NCI-H345 (cell line): ENCODE measurements at regions not wholly inside any gene's neighbourhood (a gene's known extent, or its start where the extent isn't known, plus 50 kb on each side); places are given as distances from the start of the nearest gene placed in this dataset.

Experiments used
- DNase-seq: peaks from one replicate; lab custom pipeline; 2025; lab: John Stamatoyannopoulos, UW

- no peak for DNase-seq
Observed at GRCh38 chr1:194535369-194535768, 1349.0 kb upstream of the B3GALT2 start.

GRCh38 chr1:194534784-194535183, 1348.4 kb upstream of the B3GALT2 start:
- DNase-seq = no peak

- DNase-seq = no peak
Observed at GRCh38 chr1:194533641-194534040, 1347.2 kb upstream of the B3GALT2 start.

GRCh38 chr1:194517567-194517966, 1331.2 kb upstream of the B3GALT2 start:
- DNase-seq = no peak

GRCh38 chr1:194515916-194516315, 1329.5 kb upstream of the B3GALT2 start:
- no peak for DNase-seq

GRCh38 chr1:194512957-194513356, 1326.5 kb upstream of the B3GALT2 start:
- DNase-seq = peak; percentile 6

GRCh38 chr1:194512345-194512744, 1325.9 kb upstream of the B3GALT2 start:
- no peak for DNase-seq

GRCh38 chr1:194503209-194503608, 1316.8 kb upstream of the B3GALT2 start:
- DNase-seq = no peak

- no peak for DNase-seq
Observed at GRCh38 chr1:194495434-194495833, 1309.0 kb upstream of the B3GALT2 start.

GRCh38 chr1:194487172-194487571, 1300.8 kb upstream of the B3GALT2 start:
- DNase-seq = no peak

- no peak for DNase-seq
Observed at GRCh38 chr1:194485432-194485831, 1299.0 kb upstream of the B3GALT2 start.

GRCh38 chr1:194478731-194479130, 1292.3 kb upstream of the B3GALT2 start:
- DNase-seq = no peak

- DNase-seq = no peak
Observed at GRCh38 chr1:194477908-194478307, 1291.5 kb upstream of the B3GALT2 start.

- no peak for DNase-seq
Observed at GRCh38 chr1:194476872-194477271, 1290.5 kb upstream of the B3GALT2 start.

GRCh38 chr1:194476351-194476750, 1289.9 kb upstream of the B3GALT2 start:
- DNase-seq = no peak

- DNase-seq = no peak
Observed at GRCh38 chr1:194474701-194475100, 1288.3 kb upstream of the B3GALT2 start.

GRCh38 chr1:194473766-194474165, 1287.4 kb upstream of the B3GALT2 start:
- DNase-seq = no peak

GRCh38 chr1:194469282-194469681, 1282.9 kb upstream of the B3GALT2 start:
- no peak for DNase-seq

- no peak for DNase-seq
Observed at GRCh38 chr1:194466706-194467105, 1280.3 kb upstream of the B3GALT2 start.

- no peak for DNase-seq
Observed at GRCh38 chr1:194447636-194448035, 1261.2 kb upstream of the B3GALT2 start.

- no peak for DNase-seq
Observed at GRCh38 chr1:194445244-194445643, 1258.8 kb upstream of the B3GALT2 start.

- no peak for DNase-seq
Observed at GRCh38 chr1:194442901-194443575, 1256.6 kb upstream of the B3GALT2 start.

- DNase-seq = no peak
Observed at GRCh38 chr1:194437135-194437534, 1250.7 kb upstream of the B3GALT2 start.

- no peak for DNase-seq
Observed at GRCh38 chr1:194431121-194431520, 1244.7 kb upstream of the B3GALT2 start.
